Endothelial cell of umbilical vein (primary cell): ENCODE measurements at regions not wholly inside any gene's neighbourhood (a gene's known extent, or its start where the extent isn't known, plus 50 kb on each side); places are given as distances from the start of the nearest gene placed in this dataset.
"Not testable (repeated sequence)": the region's sequence is repeated elsewhere in the genome, so short reads cannot be mapped to it uniquely, and the experiment has no call there.

Experiments
- EZH2 ChIP-seq: IDR thresholded peaks from 2 replicates; pipeline ENCODE4 v1.6.1; 2012; ENCODE audit warnings: borderline replicate concordance, low read depth, mild to moderate bottlenecking, moderate library complexity, low read length, inconsistent platforms; ENCODE audit not compliant: severe bottlenecking
- FOS ChIP-seq: IDR thresholded peaks from 2 replicates; pipeline ENCODE4 v1.6.1; 2011; ENCODE audit warnings: mild to moderate bottlenecking, low read length, moderate library complexity, borderline replicate concordance; ENCODE audit not compliant: insufficient read depth
- GATA2 ChIP-seq: IDR thresholded peaks from 2 replicates; pipeline ENCODE4 v1.7.0; 2011; ENCODE audit warnings: low read depth, mild to moderate bottlenecking, moderate library complexity, mixed read lengths, low read length; ENCODE audit not compliant: insufficient read length, insufficient read depth
- JUN ChIP-seq: IDR thresholded peaks from 2 replicates; pipeline ENCODE4 v1.6.1; 2011; ENCODE audit warnings: borderline replicate concordance, low read depth; ENCODE audit not compliant: insufficient read length, insufficient read depth
- MYC ChIP-seq: IDR thresholded peaks from one replicate; pipeline ENCODE4 v1.6.1; 2011; ENCODE audit warnings: mild to moderate bottlenecking, low read depth, low read length
- POLR2A ChIP-seq: IDR thresholded peaks from 2 replicates; pipeline ENCODE4 v1.6.1; 2012; ENCODE audit warnings: low read depth, mild to moderate bottlenecking, control low read depth, low read length
- POLR2AphosphoS5 ChIP-seq: IDR thresholded peaks from 2 replicates; pipeline ENCODE4 v1.6.1; 2012; ENCODE audit warnings: low read depth, mild to moderate bottlenecking, control low read depth, low read length, moderate library complexity; ENCODE audit not compliant: insufficient read depth
- TF ChIP-seq, protein P1 (sequence below), 2 donors: IDR thresholded peaks; 1 replicate in 1 of 2; 2 replicates in 1 of 2; pipeline ENCODE4 v1.5.1; 2011; ENCODE audit warnings: low read length in 2 of 2, mild to moderate bottlenecking in 2 of 2, moderate library complexity in 2 of 2, control low read depth in 1 of 2, inconsistent platforms in 1 of 2, low read depth in 1 of 2; ENCODE audit not compliant: insufficient read depth in 1 of 2; ENCODE audit errors: extremely low read depth in 1 of 2
- TF ChIP-seq, protein P2 (sequence below): IDR thresholded peaks from 2 replicates; pipeline ENCODE4 v1.6.1; 2011; ENCODE audit not compliant: insufficient read depth, insufficient read length

DNA sequence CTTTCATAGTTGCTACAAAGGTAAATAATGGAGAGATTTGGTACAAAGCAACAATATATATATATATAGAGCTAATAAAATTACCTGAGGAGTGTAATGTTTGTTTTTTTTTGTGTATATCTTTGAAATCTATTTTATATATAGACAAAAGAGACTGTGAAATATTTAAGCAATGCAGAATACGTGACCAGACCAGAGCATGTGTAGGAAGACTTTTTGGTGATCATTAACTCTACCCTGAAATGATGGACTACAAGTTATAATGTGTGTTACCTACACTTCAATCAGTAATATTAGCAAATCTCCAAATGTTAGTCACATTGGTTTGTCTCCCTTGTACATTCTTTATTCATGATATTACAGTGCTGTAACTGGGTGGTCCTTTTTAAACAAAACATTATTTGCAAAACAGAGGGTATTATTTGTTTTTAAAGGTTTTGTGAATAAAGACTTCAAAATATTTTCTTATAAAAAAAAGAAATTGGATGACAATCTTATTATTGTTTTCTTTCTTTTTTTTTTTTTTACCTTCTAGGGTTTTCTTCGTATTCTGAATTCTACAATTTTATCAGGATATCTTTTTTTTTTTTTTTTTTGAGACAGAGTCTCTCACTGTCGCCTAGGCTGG, 64.5 kb upstream of the RDX start:
- TF ChIP-seq, protein P1, sequence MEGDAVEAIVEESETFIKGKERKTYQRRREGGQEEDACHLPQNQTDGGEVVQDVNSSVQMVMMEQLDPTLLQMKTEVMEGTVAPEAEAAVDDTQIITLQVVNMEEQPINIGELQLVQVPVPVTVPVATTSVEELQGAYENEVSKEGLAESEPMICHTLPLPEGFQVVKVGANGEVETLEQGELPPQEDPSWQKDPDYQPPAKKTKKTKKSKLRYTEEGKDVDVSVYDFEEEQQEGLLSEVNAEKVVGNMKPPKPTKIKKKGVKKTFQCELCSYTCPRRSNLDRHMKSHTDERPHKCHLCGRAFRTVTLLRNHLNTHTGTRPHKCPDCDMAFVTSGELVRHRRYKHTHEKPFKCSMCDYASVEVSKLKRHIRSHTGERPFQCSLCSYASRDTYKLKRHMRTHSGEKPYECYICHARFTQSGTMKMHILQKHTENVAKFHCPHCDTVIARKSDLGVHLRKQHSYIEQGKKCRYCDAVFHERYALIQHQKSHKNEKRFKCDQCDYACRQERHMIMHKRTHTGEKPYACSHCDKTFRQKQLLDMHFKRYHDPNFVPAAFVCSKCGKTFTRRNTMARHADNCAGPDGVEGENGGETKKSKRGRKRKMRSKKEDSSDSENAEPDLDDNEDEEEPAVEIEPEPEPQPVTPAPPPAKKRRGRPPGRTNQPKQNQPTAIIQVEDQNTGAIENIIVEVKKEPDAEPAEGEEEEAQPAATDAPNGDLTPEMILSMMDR (IDR thresholded peaks at IDR 0.05; ENCODE audit: extremely low read depth in 1 of 2, insufficient read depth in 1 of 2, low read depth in 1 of 2, low read length in 2 of 2), result not testable (repeated sequence)
- TF ChIP-seq JUN, POLR2A, EZH2, POLR2AphosphoS5, MYC, GATA2, FOS: not testable (repeated sequence)
- TF ChIP-seq, protein P2, sequence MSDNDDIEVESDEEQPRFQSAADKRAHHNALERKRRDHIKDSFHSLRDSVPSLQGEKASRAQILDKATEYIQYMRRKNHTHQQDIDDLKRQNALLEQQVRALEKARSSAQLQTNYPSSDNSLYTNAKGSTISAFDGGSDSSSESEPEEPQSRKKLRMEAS, result not testable (repeated sequence)
